Nephron progenitor cell (in vitro differentiated cells): ENCODE measurements at regions not wholly inside any gene's neighbourhood (a gene's known extent, or its start where the extent isn't known, plus 50 kb on each side); places are given as distances from the start of the nearest gene placed in this dataset.

Experiments
- DNase-seq: peaks from one replicate; pipeline ENCODE4 v3.0.0; 2021
- H3K27ac Mint-ChIP-seq: 2 replicates; pipeline ENCODE4 v1.8.0; 2021; ENCODE audit warnings: mild to moderate bottlenecking, moderate library complexity, mixed read lengths
- H3K27me3 Mint-ChIP-seq: 2 replicates; pipeline ENCODE4 v1.8.0; 2021; ENCODE audit warnings: mild to moderate bottlenecking, low read depth, mixed read lengths; ENCODE audit not compliant: poor library complexity
- H3K36me3 Mint-ChIP-seq: 2 replicates; pipeline ENCODE4 v1.8.0; 2021; ENCODE audit warnings: low read depth, mixed read lengths
- H3K4me1 Mint-ChIP-seq: 2 replicates; pipeline ENCODE4 v1.8.0; 2021; ENCODE audit warnings: mixed read lengths
- H3K4me3 Mint-ChIP-seq: 2 replicates; pipeline ENCODE4 v1.8.0; 2021; ENCODE audit warnings: mild to moderate bottlenecking, moderate library complexity, mixed read lengths
- H3K9me3 Mint-ChIP-seq: 2 replicates; pipeline ENCODE4 v1.8.0; 2021; ENCODE audit warnings: mild to moderate bottlenecking, moderate library complexity, mixed read lengths
- TF ChIP-seq, protein P1 (sequence below): fragments of 200-600 bp; sonication (generic); IDR thresholded peaks from 2 replicates; pipeline ENCODE4 v1.5.0; 2021; ENCODE audit warnings: antibody characterized with exemption

- no peak for DNase-seq
- Mint-ChIP-seq H3K27me3 (no peaks in the 10 kb centered on the region), H3K4me3 (no peak overlapping the region), H3K9me3 (no peaks in the 10 kb centered on the region), H3K36me3 (no peaks in the 10 kb centered on the region), H3K27ac (no peak overlapping the region), H3K4me1 (no peaks in the 10 kb centered on the region)
- TF ChIP-seq, protein P1, sequence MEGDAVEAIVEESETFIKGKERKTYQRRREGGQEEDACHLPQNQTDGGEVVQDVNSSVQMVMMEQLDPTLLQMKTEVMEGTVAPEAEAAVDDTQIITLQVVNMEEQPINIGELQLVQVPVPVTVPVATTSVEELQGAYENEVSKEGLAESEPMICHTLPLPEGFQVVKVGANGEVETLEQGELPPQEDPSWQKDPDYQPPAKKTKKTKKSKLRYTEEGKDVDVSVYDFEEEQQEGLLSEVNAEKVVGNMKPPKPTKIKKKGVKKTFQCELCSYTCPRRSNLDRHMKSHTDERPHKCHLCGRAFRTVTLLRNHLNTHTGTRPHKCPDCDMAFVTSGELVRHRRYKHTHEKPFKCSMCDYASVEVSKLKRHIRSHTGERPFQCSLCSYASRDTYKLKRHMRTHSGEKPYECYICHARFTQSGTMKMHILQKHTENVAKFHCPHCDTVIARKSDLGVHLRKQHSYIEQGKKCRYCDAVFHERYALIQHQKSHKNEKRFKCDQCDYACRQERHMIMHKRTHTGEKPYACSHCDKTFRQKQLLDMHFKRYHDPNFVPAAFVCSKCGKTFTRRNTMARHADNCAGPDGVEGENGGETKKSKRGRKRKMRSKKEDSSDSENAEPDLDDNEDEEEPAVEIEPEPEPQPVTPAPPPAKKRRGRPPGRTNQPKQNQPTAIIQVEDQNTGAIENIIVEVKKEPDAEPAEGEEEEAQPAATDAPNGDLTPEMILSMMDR, result no peak
These were observed 262.5 kb downstream of the SLITRK6 start for GRCh38 chr13:85536706-85537105.

DNA sequence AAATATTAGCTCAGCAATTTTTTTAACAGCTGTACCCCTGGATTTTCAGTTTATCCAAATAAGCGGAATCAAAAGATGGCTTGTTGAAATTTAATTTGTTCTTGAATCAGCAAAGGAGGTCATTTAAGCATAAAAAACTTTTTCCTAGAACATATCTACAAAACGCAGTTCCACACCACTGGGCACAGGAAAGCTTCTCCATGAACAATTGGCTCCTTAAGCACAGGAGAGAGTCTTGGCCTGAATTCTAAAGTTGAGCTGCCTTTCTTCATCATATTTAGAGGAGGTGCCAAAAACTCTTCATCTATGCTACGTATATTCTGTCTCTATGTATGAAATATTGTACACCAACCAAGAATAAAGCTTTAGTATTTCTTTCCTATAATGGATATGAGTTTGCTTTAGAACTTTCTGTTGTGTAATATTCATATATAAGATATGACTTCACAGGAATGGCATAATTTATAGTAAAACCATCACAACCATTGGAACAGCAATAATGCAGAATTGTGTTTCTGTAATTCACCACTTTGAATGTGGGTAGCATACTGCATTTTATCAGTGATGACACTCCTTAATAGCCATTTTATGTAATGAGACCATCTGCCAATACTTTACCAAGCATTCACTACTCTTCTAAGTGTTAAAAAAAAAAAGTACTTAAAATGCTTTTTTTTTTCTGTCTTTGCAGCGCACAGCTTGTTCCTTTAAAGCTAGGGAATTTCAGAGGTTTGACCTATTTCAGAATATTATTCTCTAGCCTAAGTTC is 263.7 kb downstream of the SLITRK6 start:
- no peaks in the 10 kb centered on the region for H3K9me3 Mint-ChIP-seq
- no peaks in the 10 kb centered on the region for H3K36me3 Mint-ChIP-seq
- H3K4me3 Mint-ChIP-seq, result no peak overlapping the region
- TF ChIP-seq, protein P1, result no peak
- H3K27ac Mint-ChIP-seq, result no peak overlapping the region
- H3K4me1 Mint-ChIP-seq, result no peaks in the 10 kb centered on the region
- H3K27me3 Mint-ChIP-seq, result no peaks in the 10 kb centered on the region
- DNase-seq, result no peak

- H3K36me3 Mint-ChIP-seq, result no peaks in the 10 kb centered on the region
- DNase-seq, result no peak
- H3K4me3 Mint-ChIP-seq, result no peak overlapping the region
- H3K27me3 Mint-ChIP-seq, result no peaks in the 10 kb centered on the region
- no peaks in the 10 kb centered on the region for H3K9me3 Mint-ChIP-seq
- H3K27ac Mint-ChIP-seq, result no peak overlapping the region
- no peaks in the 10 kb centered on the region for H3K4me1 Mint-ChIP-seq
- TF ChIP-seq, protein P1, result no peak
These were observed 265.3 kb downstream of the SLITRK6 start for GRCh38 chr13:85533911-85534310.

DNA sequence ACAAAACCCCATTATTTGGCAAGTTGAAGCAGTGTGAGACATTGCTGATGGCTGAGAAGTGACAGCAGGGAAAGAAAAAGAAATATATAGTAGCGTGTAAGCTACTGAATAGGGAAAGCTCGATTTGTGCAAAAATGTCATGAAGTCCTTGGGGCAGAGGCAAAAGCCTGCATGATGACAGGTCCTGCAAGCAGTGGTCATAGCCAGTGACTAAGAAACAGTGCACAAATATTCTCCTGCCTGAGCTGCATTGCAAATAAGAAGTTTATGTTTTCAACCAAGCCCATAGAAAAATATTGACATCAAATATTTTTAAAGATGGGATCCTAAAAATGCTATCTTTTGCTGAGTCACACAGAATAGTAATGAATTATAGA is 270.0 kb downstream of the SLITRK6 start:
- no peak overlapping the region for H3K27ac Mint-ChIP-seq
- H3K9me3 Mint-ChIP-seq, result no peaks in the 10 kb centered on the region
- H3K4me3 Mint-ChIP-seq, result no peak overlapping the region
- no peaks in the 10 kb centered on the region for H3K27me3 Mint-ChIP-seq
- no peaks in the 10 kb centered on the region for H3K4me1 Mint-ChIP-seq
- DNase-seq, result no peak
- no peaks in the 10 kb centered on the region for H3K36me3 Mint-ChIP-seq
- TF ChIP-seq, protein P1, result no peak

DNA sequence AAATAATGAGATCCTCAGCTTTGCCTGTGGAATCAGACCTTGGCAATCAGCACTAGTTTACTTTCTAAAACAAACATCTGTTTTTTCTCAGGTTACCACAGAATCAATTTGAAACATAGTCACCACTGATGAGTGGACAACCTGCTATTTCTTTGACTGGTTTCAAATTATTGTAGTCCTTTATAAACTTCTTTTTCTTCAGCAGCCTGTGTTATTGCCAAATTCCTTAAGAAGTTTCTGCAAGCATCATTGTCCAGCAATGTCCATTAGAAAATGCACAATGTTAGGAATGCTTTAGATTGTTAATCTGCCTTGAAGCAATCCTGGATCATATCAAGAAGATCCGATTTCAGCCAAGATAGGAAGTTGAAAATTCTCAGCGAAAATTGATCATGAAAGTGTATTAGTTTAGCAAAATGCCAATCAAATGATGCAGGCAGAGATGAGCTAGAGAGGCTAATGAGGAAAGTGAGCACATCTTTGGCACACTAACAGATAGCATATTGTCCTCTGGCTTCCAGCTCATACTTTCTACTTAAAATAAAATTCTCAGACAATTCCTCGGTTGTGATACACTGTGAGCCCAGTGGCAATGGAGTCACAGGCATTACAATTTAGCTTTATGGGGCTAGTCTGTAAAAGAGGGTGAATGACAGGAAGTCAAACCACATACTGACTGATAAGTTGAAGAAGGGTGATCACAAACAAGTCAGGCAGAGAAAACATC is 270.6 kb downstream of the SLITRK6 start:
- no peak overlapping the region for H3K27ac Mint-ChIP-seq
- no peak overlapping the region for H3K4me3 Mint-ChIP-seq
- H3K36me3 Mint-ChIP-seq, result no peaks in the 10 kb centered on the region
- H3K4me1 Mint-ChIP-seq, result no peaks in the 10 kb centered on the region
- no peak for DNase-seq
- H3K27me3 Mint-ChIP-seq, result no peaks in the 10 kb centered on the region
- H3K9me3 Mint-ChIP-seq, result no peaks in the 10 kb centered on the region
- TF ChIP-seq, protein P1, result no peak
